SK-N-SH (cell line): ENCODE measurements at regions not wholly inside any gene's neighbourhood (a gene's known extent, or its start where the extent isn't known, plus 50 kb on each side); places are given as distances from the start of the nearest gene placed in this dataset.

Experiments
- CTCF ChIA-PET: fragments of 300-600, 350-600 bp; formaldehyde crosslinking; extraction: SDS; loops from one replicate; lab custom pipeline; 2021; lab: Yijun Ruan, JAX
- POLR2A ChIA-PET: fragments of 350-600 bp; sonication (Branson Sonifier 250); formaldehyde crosslinking; extraction: SDS; loops from one replicate; lab custom pipeline; 2020; ENCODE audit warnings: antibody characterized with exemption, inconsistent platforms; lab: Yijun Ruan, JAX
- DNase-seq: peaks from one replicate; pipeline ENCODE4 v3.0.0; 2012
- H2AFZ ChIP-seq: fragments of 200-600 bp; sonication (generic); 2 replicates; pipeline ENCODE4 v1.8.1; 2016; ENCODE audit warnings: antibody characterized with exemption, mild to moderate bottlenecking, low read depth
- H3F3A ChIP-seq: fragments of 200-600 bp; sonication (generic); replicated peaks from 2 replicates; pipeline ENCODE3; 2016; ENCODE audit warnings: antibody characterized with exemption, mild to moderate bottlenecking; ENCODE audit not compliant: insufficient read depth
- H3K27ac ChIP-seq, 2 experiments: fragments of 200-500 bp in 1 of 2; fragments of 200-600 bp in 1 of 2; sonication (Bioruptor generic) in 1 of 2; sonication (generic), shearing (Covaris generic) in 1 of 2; 2 replicates each; pipeline versions ENCODE4 v1.5.1 to v1.6.1; 2014 to 2016; ENCODE audit warnings: low read depth in 2 of 2, inconsistent platforms in 1 of 2, low read length in 1 of 2, mild to moderate bottlenecking in 1 of 2, mixed read lengths in 1 of 2
- H3K27me3 ChIP-seq: fragments of 200-600 bp; sonication (generic), shearing (Covaris generic); 2 replicates; pipeline ENCODE4 v1.6.1; 2016; ENCODE audit warnings: mixed run types; ENCODE audit not compliant: insufficient read depth
- H3K36me3 ChIP-seq, 2 experiments: fragments of 200-500 bp in 1 of 2; fragments of 200-600 bp in 1 of 2; sonication (Bioruptor generic) in 1 of 2; sonication (generic) in 1 of 2; replicated peaks in 1 of 2; 2 replicates each; pipeline versions ENCODE3 to v1.5.1; 2014 to 2016; ENCODE audit warnings: low read length in 1 of 2, mild to moderate bottlenecking in 1 of 2; ENCODE audit not compliant: insufficient read depth in 2 of 2, control insufficient read depth in 1 of 2
- H3K4me1 ChIP-seq, 2 experiments: fragments of 200-500 bp in 1 of 2; fragments of 200-600 bp in 1 of 2; sonication (Bioruptor generic) in 1 of 2; sonication (generic), shearing (Covaris generic) in 1 of 2; 2 replicates each; pipeline versions ENCODE4 v1.5.1 to v1.6.1; 2014 to 2016; ENCODE audit warnings: low read depth in 1 of 2, low read length in 1 of 2, mixed run types in 1 of 2; ENCODE audit not compliant: insufficient read depth in 2 of 2, control insufficient read depth in 1 of 2
- H3K4me2 ChIP-seq: fragments of 200-600 bp; sonication (generic), shearing (Covaris generic); 2 replicates; pipeline ENCODE4 v1.6.1; 2017; ENCODE audit warnings: mixed run types
- H3K4me3 ChIP-seq, 2 experiments: fragments of 200-500 bp in 1 of 2; fragments of 200-600 bp in 1 of 2; sonication (Bioruptor generic) in 1 of 2; sonication (generic), shearing (Covaris generic) in 1 of 2; 2 replicates each; pipeline versions ENCODE4 v1.5.1 to v1.8.1; 2014 to 2016; ENCODE audit warnings: low read depth in 2 of 2, inconsistent platforms in 1 of 2, low read length in 1 of 2, mild to moderate bottlenecking in 1 of 2, mixed read lengths in 1 of 2, moderate library complexity in 1 of 2
- H3K79me2 ChIP-seq: fragments of 200-600 bp; sonication (generic); 2 replicates; pipeline ENCODE4 v1.8.1; 2017; ENCODE audit warnings: mild to moderate bottlenecking; ENCODE audit not compliant: insufficient read depth
- H3K9ac ChIP-seq: fragments of 200-600 bp; sonication (generic); 2 replicates; pipeline ENCODE4 v1.6.1; 2017; ENCODE audit warnings: mixed run types
- H3K9me2 ChIP-seq: fragments of 200-600 bp; sonication (generic); 2 replicates; pipeline ENCODE4 v1.6.1; 2017; ENCODE audit warnings: mixed run types
- H3K9me3 ChIP-seq: fragments of 200-600 bp; sonication (generic); 2 replicates; pipeline ENCODE4 v1.6.1; 2017; ENCODE audit warnings: mixed run types, mild to moderate bottlenecking, moderate library complexity
- H4K20me1 ChIP-seq: fragments of 200-600 bp; sonication (generic); 2 replicates; pipeline ENCODE4 v1.6.1; 2017; ENCODE audit warnings: mild to moderate bottlenecking, mixed run types; ENCODE audit not compliant: insufficient read depth
- CHD2 ChIP-seq: fragments of 150-350 bp; IDR thresholded peaks from 2 replicates; pipeline ENCODE4 v1.6.1; 2018; ENCODE audit warnings: low read length; ENCODE audit not compliant: partially characterized antibody
- CTCF ChIP-seq: fragments of 200-600 bp; sonication (generic); IDR thresholded peaks from 2 replicates; pipeline ENCODE4 v1.6.1; 2017; ENCODE audit warnings: antibody characterized with exemption, mild to moderate bottlenecking, moderate library complexity
- ELF1 ChIP-seq: IDR thresholded peaks from 2 replicates; pipeline ENCODE4 v1.4.0; 2012
- EP300 ChIP-seq, 2 experiments: IDR thresholded peaks; 2 replicates each; pipeline versions ENCODE4 v1.4.0 to v1.6.1; 2012; ENCODE audit warnings: borderline replicate concordance in 1 of 2, low read depth in 1 of 2, low read length in 1 of 2
- EZH2phosphoT487 ChIP-seq: fragments of 200-600 bp; sonication (generic); IDR thresholded peaks from 2 replicates; pipeline ENCODE4 v1.6.1; 2017; ENCODE audit warnings: low read depth, mixed run types, mild to moderate bottlenecking, antibody characterized with exemption, moderate library complexity, borderline replicate concordance
- FOSL2 ChIP-seq: IDR thresholded peaks from 2 replicates; pipeline ENCODE4 v1.4.0; 2012; ENCODE audit warnings: low read depth, mild to moderate bottlenecking, moderate library complexity, borderline replicate concordance
- FOXJ3 ChIP-seq: sonication (generic); formaldehyde crosslinking; IDR thresholded peaks from 2 replicates; pipeline ENCODE4 v1.5.1; 2020; ENCODE audit warnings: mild to moderate bottlenecking, missing genetic modification reagents
- FOXM1 ChIP-seq: IDR thresholded peaks from 2 replicates; pipeline ENCODE4 v1.4.0; 2012; ENCODE audit warnings: low read depth, mild to moderate bottlenecking
- GABPA ChIP-seq: IDR thresholded peaks from 2 replicates; pipeline ENCODE4 v1.4.0; 2012; ENCODE audit warnings: low read depth, mild to moderate bottlenecking
- JUND ChIP-seq: IDR thresholded peaks from 2 replicates; pipeline ENCODE4 v1.4.0; 2012
- MXI1 ChIP-seq: IDR thresholded peaks from 2 replicates; pipeline ENCODE4 v1.6.1; 2012; ENCODE audit warnings: mild to moderate bottlenecking, low read depth, low read length, improper control_type of control experiment
- POLR2AphosphoS5 ChIP-seq: IDR thresholded peaks from 2 replicates; pipeline ENCODE4 v1.6.1; 2012; ENCODE audit warnings: low read depth, low read length
- RAD21 ChIP-seq: IDR thresholded peaks from 2 replicates; pipeline ENCODE4 v1.6.1; 2012; ENCODE audit warnings: mild to moderate bottlenecking, low read length
- RCOR1 ChIP-seq: fragments of 150-350 bp; IDR thresholded peaks from 2 replicates; pipeline ENCODE4 v1.6.1; 2017; ENCODE audit warnings: antibody characterized with exemption, low read length
- SIN3A ChIP-seq: IDR thresholded peaks from 2 replicates; pipeline ENCODE4 v1.6.1; 2012; ENCODE audit warnings: low read depth, mild to moderate bottlenecking, low read length, moderate library complexity, borderline replicate concordance
- TEAD4 ChIP-seq: IDR thresholded peaks from 2 replicates; pipeline ENCODE4 v1.4.0; 2012; ENCODE audit warnings: mild to moderate bottlenecking, borderline replicate concordance; ENCODE audit not compliant: insufficient read depth
- USF1 ChIP-seq: IDR thresholded peaks from 2 replicates; pipeline ENCODE4 v1.4.0; 2012; ENCODE audit warnings: low read depth, borderline replicate concordance
- USF2 ChIP-seq: fragments of 150-350 bp; IDR thresholded peaks from 2 replicates; pipeline ENCODE4 v1.6.1; 2017; ENCODE audit warnings: antibody characterized with exemption, low read length, low read depth, borderline replicate concordance
- ZBTB33 ChIP-seq: IDR thresholded peaks from 2 replicates; pipeline ENCODE4 v1.4.0; 2012; ENCODE audit warnings: low read depth, borderline replicate concordance
- WGBS: methylation state at CpG from one replicate; pipeline ENCODE4 v1.1.6; 2017; ENCODE audit warnings: low lambda C conversion rate; 5-methylcytosine and 5-hydroxymethylcytosine counted together

GRCh38 chr2:22697054-22697788, 687.8 kb upstream of the KLHL29 start:
- CTCF ChIA-PET = interaction anchor here (1.1 to 1.2 kb wide), 3 partner anchors 12 to 17 kb away, joined by 3 to 4 read pairs (median 3); no protein-coding TSS in a partner anchor
- no peaks in the 10 kb centered on the region for H3K27me3 ChIP-seq
- H4K20me1 ChIP-seq = no peaks in the 10 kb centered on the region
- no peak overlapping the region for H2AFZ ChIP-seq
- H3K9me3 ChIP-seq = 0 out of 2 replicates have a peak, but pooled peaks cover 6% of the 10 kb centered on the region
- H3K36me3 ChIP-seq = no peaks in the 10 kb centered on the region
- WGBS = 18% methylated on average over 4 of the region's 4 CpGs
- POLR2A ChIA-PET = no interaction called here
- H3K27ac ChIP-seq = no peak overlapping the region
- H3K4me2 ChIP-seq = no peak overlapping the region
- no peaks in the 10 kb centered on the region for H3F3A ChIP-seq
- no peak overlapping the region for H3K9ac ChIP-seq
- H3K4me1 ChIP-seq = no peaks in the 10 kb centered on the region
- H3K79me2 ChIP-seq = no peaks in the 10 kb centered on the region
- H3K4me3 ChIP-seq = no peak overlapping the region
- no peak for DNase-seq
- H3K9me2 ChIP-seq = peaks cover 7% of the 10 kb centered on the region; the same call in 1 of the 2 replicates
- TF ChIP-seq ZBTB33 (no peak), FOXJ3 (CRISPR knock-in tag) (no peak), RCOR1 (no peak), POLR2AphosphoS5 (no peak), ELF1 (no peak), USF2 (no peak), RAD21 (no peak), FOXM1 (no peak), USF1 (no peak), EP300 (IDR thresholded peaks at IDR 0.05; ENCODE audit: borderline replicate concordance in 1 of 2, low read depth in 1 of 2, low read length in 1 of 2) (no peak), CTCF (no peak), CHD2 (no peak), FOSL2 (no peak), EZH2phosphoT487 (no peak), TEAD4 (no peak), JUND (no peak), SIN3A (no peak), MXI1 (no peak), GABPA (no peak)
